SK-N-SH (cell line): ENCODE measurements at regions not wholly inside any gene's neighbourhood (a gene's known extent, or its start where the extent isn't known, plus 50 kb on each side); places are given as distances from the start of the nearest gene placed in this dataset.

ENCODE experiments used
- CTCF ChIA-PET: fragments of 300-600, 350-600 bp; formaldehyde crosslinking; extraction: SDS; loops from one replicate; lab custom pipeline; 2021; lab: Yijun Ruan, JAX
- POLR2A ChIA-PET: fragments of 350-600 bp; sonication (Branson Sonifier 250); formaldehyde crosslinking; extraction: SDS; loops from one replicate; lab custom pipeline; 2020; ENCODE audit warnings: antibody characterized with exemption, inconsistent platforms; lab: Yijun Ruan, JAX
- DNase-seq: peaks from one replicate; pipeline ENCODE4 v3.0.0; 2012
- H2AFZ ChIP-seq: fragments of 200-600 bp; sonication (generic); 2 replicates; pipeline ENCODE4 v1.8.1; 2016; ENCODE audit warnings: antibody characterized with exemption, mild to moderate bottlenecking, low read depth
- H3F3A ChIP-seq: fragments of 200-600 bp; sonication (generic); replicated peaks from 2 replicates; pipeline ENCODE3; 2016; ENCODE audit warnings: antibody characterized with exemption, mild to moderate bottlenecking; ENCODE audit not compliant: insufficient read depth
- H3K27ac ChIP-seq, 2 experiments: fragments of 200-500 bp in 1 of 2; fragments of 200-600 bp in 1 of 2; sonication (Bioruptor generic) in 1 of 2; sonication (generic), shearing (Covaris generic) in 1 of 2; 2 replicates each; pipeline versions ENCODE4 v1.5.1 to v1.6.1; 2014 to 2016; ENCODE audit warnings: low read depth in 2 of 2, inconsistent platforms in 1 of 2, low read length in 1 of 2, mild to moderate bottlenecking in 1 of 2, mixed read lengths in 1 of 2
- H3K27me3 ChIP-seq: fragments of 200-600 bp; sonication (generic), shearing (Covaris generic); 2 replicates; pipeline ENCODE4 v1.6.1; 2016; ENCODE audit warnings: mixed run types; ENCODE audit not compliant: insufficient read depth
- H3K36me3 ChIP-seq, 2 experiments: fragments of 200-500 bp in 1 of 2; fragments of 200-600 bp in 1 of 2; sonication (Bioruptor generic) in 1 of 2; sonication (generic) in 1 of 2; replicated peaks in 1 of 2; 2 replicates each; pipeline versions ENCODE3 to v1.5.1; 2014 to 2016; ENCODE audit warnings: low read length in 1 of 2, mild to moderate bottlenecking in 1 of 2; ENCODE audit not compliant: insufficient read depth in 2 of 2, control insufficient read depth in 1 of 2
- H3K4me1 ChIP-seq, 2 experiments: fragments of 200-500 bp in 1 of 2; fragments of 200-600 bp in 1 of 2; sonication (Bioruptor generic) in 1 of 2; sonication (generic), shearing (Covaris generic) in 1 of 2; 2 replicates each; pipeline versions ENCODE4 v1.5.1 to v1.6.1; 2014 to 2016; ENCODE audit warnings: low read depth in 1 of 2, low read length in 1 of 2, mixed run types in 1 of 2; ENCODE audit not compliant: insufficient read depth in 2 of 2, control insufficient read depth in 1 of 2
- H3K4me2 ChIP-seq: fragments of 200-600 bp; sonication (generic), shearing (Covaris generic); 2 replicates; pipeline ENCODE4 v1.6.1; 2017; ENCODE audit warnings: mixed run types
- H3K4me3 ChIP-seq, 2 experiments: fragments of 200-500 bp in 1 of 2; fragments of 200-600 bp in 1 of 2; sonication (Bioruptor generic) in 1 of 2; sonication (generic), shearing (Covaris generic) in 1 of 2; 2 replicates each; pipeline versions ENCODE4 v1.5.1 to v1.8.1; 2014 to 2016; ENCODE audit warnings: low read depth in 2 of 2, inconsistent platforms in 1 of 2, low read length in 1 of 2, mild to moderate bottlenecking in 1 of 2, mixed read lengths in 1 of 2, moderate library complexity in 1 of 2
- H3K79me2 ChIP-seq: fragments of 200-600 bp; sonication (generic); 2 replicates; pipeline ENCODE4 v1.8.1; 2017; ENCODE audit warnings: mild to moderate bottlenecking; ENCODE audit not compliant: insufficient read depth
- H3K9ac ChIP-seq: fragments of 200-600 bp; sonication (generic); 2 replicates; pipeline ENCODE4 v1.6.1; 2017; ENCODE audit warnings: mixed run types
- H3K9me2 ChIP-seq: fragments of 200-600 bp; sonication (generic); 2 replicates; pipeline ENCODE4 v1.6.1; 2017; ENCODE audit warnings: mixed run types
- H3K9me3 ChIP-seq: fragments of 200-600 bp; sonication (generic); 2 replicates; pipeline ENCODE4 v1.6.1; 2017; ENCODE audit warnings: mixed run types, mild to moderate bottlenecking, moderate library complexity
- H4K20me1 ChIP-seq: fragments of 200-600 bp; sonication (generic); 2 replicates; pipeline ENCODE4 v1.6.1; 2017; ENCODE audit warnings: mild to moderate bottlenecking, mixed run types; ENCODE audit not compliant: insufficient read depth
- CHD2 ChIP-seq: fragments of 150-350 bp; IDR thresholded peaks from 2 replicates; pipeline ENCODE4 v1.6.1; 2018; ENCODE audit warnings: low read length; ENCODE audit not compliant: partially characterized antibody
- EP300 ChIP-seq, 2 experiments: IDR thresholded peaks; 2 replicates each; pipeline versions ENCODE4 v1.4.0 to v1.6.1; 2012; ENCODE audit warnings: borderline replicate concordance in 1 of 2, low read depth in 1 of 2, low read length in 1 of 2
- FOSL2 ChIP-seq: IDR thresholded peaks from 2 replicates; pipeline ENCODE4 v1.4.0; 2012; ENCODE audit warnings: low read depth, mild to moderate bottlenecking, moderate library complexity, borderline replicate concordance
- FOXJ3 ChIP-seq: sonication (generic); formaldehyde crosslinking; IDR thresholded peaks from 2 replicates; pipeline ENCODE4 v1.5.1; 2020; ENCODE audit warnings: mild to moderate bottlenecking, missing genetic modification reagents
- FOXM1 ChIP-seq: IDR thresholded peaks from 2 replicates; pipeline ENCODE4 v1.4.0; 2012; ENCODE audit warnings: low read depth, mild to moderate bottlenecking
- GATA2 ChIP-seq: sonication (generic); formaldehyde crosslinking; IDR thresholded peaks from 2 replicates; pipeline ENCODE4 v1.5.0; 2020; ENCODE audit warnings: mild to moderate bottlenecking, missing genetic modification reagents
- JUND ChIP-seq: IDR thresholded peaks from 2 replicates; pipeline ENCODE4 v1.4.0; 2012
- MEF2A ChIP-seq: IDR thresholded peaks from 2 replicates; pipeline ENCODE4 v1.4.0; 2012; ENCODE audit warnings: low read depth, borderline replicate concordance
- POLR2AphosphoS5 ChIP-seq: IDR thresholded peaks from 2 replicates; pipeline ENCODE4 v1.6.1; 2012; ENCODE audit warnings: low read depth, low read length
- RAD21 ChIP-seq: IDR thresholded peaks from 2 replicates; pipeline ENCODE4 v1.6.1; 2012; ENCODE audit warnings: mild to moderate bottlenecking, low read length
- RCOR1 ChIP-seq: fragments of 150-350 bp; IDR thresholded peaks from 2 replicates; pipeline ENCODE4 v1.6.1; 2017; ENCODE audit warnings: antibody characterized with exemption, low read length
- RFX5 ChIP-seq: IDR thresholded peaks from 2 replicates; pipeline ENCODE4 v1.6.1; 2012; ENCODE audit warnings: mild to moderate bottlenecking, improper control_type of control experiment, low read length
- TCF12 ChIP-seq: IDR thresholded peaks from 2 replicates; pipeline ENCODE4 v1.4.0; 2012
- TEAD4 ChIP-seq: IDR thresholded peaks from 2 replicates; pipeline ENCODE4 v1.4.0; 2012; ENCODE audit warnings: mild to moderate bottlenecking, borderline replicate concordance; ENCODE audit not compliant: insufficient read depth
- WGBS: methylation state at CpG from one replicate; pipeline ENCODE4 v1.1.6; 2017; ENCODE audit warnings: low lambda C conversion rate; 5-methylcytosine and 5-hydroxymethylcytosine counted together
- TF ChIP-seq, protein P1 (sequence below): IDR thresholded peaks from 2 replicates; pipeline ENCODE4 v1.6.1; 2012; ENCODE audit warnings: mild to moderate bottlenecking, low read depth, low read length, moderate library complexity
- TF ChIP-seq, protein P2 (sequence below): IDR thresholded peaks from 2 replicates; pipeline ENCODE4; 2012

DNA sequence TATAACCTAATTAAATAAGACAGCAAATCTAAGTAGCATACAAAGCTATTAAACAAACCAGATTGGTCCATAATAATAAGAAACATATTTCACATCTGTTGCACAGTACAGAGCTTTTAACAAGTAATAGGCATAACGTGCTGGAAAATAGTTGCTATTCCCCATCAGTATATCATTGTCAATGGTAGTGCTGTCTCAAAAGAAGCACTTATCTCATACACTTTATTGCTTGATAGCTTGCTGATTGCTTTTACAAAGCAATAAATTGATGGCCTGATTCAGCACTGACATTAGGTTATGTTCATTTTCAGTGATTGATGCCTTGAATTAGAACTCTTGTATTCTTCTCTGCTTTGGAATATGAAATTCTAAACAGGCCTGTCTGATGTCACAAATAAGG is 641.7 kb downstream of the CBLN2 start:
- ChIA-PET POLR2A (interaction anchor here (0.9 to 1.0 kb wide), 3 partner anchors 874 to 1432 kb away, joined by 3 to 4 read pairs (median 3); no protein-coding TSS in a partner anchor), CTCF (interaction anchor here (0.8 to 1.7 kb wide), 4 partner anchors 628 to 1412 kb away, joined by 3 to 5 read pairs (median 4); partner anchors contain the start of gene CBLN2)
- no peaks in the 10 kb centered on the region for H3K27me3 ChIP-seq
- 4% methylated on average over 1 of the region's 1 CpG for whole genome bisulfite sequencing
- H3K27ac ChIP-seq = peak overlapping the region in 1 of 2 experiments; percentile 96; a peak in 2 of 4 replicates
- no peak overlapping the region for H2AFZ ChIP-seq
- no peaks in the 10 kb centered on the region for H3K9me3 ChIP-seq
- TF ChIP-seq, protein P1, sequence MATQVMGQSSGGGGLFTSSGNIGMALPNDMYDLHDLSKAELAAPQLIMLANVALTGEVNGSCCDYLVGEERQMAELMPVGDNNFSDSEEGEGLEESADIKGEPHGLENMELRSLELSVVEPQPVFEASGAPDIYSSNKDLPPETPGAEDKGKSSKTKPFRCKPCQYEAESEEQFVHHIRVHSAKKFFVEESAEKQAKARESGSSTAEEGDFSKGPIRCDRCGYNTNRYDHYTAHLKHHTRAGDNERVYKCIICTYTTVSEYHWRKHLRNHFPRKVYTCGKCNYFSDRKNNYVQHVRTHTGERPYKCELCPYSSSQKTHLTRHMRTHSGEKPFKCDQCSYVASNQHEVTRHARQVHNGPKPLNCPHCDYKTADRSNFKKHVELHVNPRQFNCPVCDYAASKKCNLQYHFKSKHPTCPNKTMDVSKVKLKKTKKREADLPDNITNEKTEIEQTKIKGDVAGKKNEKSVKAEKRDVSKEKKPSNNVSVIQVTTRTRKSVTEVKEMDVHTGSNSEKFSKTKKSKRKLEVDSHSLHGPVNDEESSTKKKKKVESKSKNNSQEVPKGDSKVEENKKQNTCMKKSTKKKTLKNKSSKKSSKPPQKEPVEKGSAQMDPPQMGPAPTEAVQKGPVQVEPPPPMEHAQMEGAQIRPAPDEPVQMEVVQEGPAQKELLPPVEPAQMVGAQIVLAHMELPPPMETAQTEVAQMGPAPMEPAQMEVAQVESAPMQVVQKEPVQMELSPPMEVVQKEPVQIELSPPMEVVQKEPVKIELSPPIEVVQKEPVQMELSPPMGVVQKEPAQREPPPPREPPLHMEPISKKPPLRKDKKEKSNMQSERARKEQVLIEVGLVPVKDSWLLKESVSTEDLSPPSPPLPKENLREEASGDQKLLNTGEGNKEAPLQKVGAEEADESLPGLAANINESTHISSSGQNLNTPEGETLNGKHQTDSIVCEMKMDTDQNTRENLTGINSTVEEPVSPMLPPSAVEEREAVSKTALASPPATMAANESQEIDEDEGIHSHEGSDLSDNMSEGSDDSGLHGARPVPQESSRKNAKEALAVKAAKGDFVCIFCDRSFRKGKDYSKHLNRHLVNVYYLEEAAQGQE = no peak
- TF ChIP-seq FOXJ3 (CRISPR knock-in tag) (peak; percentile 82), MEF2A (no peak), JUND (0 out of 2 replicates have a peak, but pooled peaks have one; percentile 24), FOXM1 (no peak), TCF12 (peak; percentile 63; the same call in 1 of the 2 replicates), RCOR1 (peak; percentile 83), EP300 (IDR thresholded peaks at IDR 0.05; ENCODE audit: borderline replicate concordance in 1 of 2, low read depth in 1 of 2, low read length in 1 of 2) (peak in 1 of 2 experiments; percentile 99; a peak in 2 of 4 replicates), FOSL2 (no peak), RAD21 (peak; percentile 47; the same call in 1 of the 2 replicates), GATA2 (CRISPR knock-in tag) (peak; percentile 96), RFX5 (peak; percentile 41; the same call in 1 of the 2 replicates), POLR2AphosphoS5 (0 out of 2 replicates have a peak, but pooled peaks have one; percentile 14), TEAD4 (peak; percentile 60; the same call in 1 of the 2 replicates), CHD2 (peak; percentile 71)
- TF ChIP-seq, protein P2, sequence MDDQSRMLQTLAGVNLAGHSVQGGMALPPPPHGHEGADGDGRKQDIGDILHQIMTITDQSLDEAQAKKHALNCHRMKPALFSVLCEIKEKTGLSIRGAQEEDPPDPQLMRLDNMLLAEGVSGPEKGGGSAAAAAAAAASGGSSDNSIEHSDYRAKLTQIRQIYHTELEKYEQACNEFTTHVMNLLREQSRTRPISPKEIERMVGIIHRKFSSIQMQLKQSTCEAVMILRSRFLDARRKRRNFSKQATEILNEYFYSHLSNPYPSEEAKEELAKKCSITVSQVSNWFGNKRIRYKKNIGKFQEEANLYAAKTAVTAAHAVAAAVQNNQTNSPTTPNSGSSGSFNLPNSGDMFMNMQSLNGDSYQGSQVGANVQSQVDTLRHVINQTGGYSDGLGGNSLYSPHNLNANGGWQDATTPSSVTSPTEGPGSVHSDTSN = peak; percentile 26; the same call in 1 of the 2 replicates
- peaks cover 0 to 18% of the 10 kb centered on the region in 2 experiments; a peak in 2 of 4 replicates for H3K4me1 ChIP-seq
- DNase-seq = peak; percentile 39
- no peaks in the 10 kb centered on the region for H3K9me2 ChIP-seq
- H3K4me2 ChIP-seq = no peak overlapping the region
- no peak overlapping the region for H3K4me3 ChIP-seq
- H3F3A ChIP-seq = no peaks in the 10 kb centered on the region
- no peaks in the 10 kb centered on the region for H4K20me1 ChIP-seq
- H3K79me2 ChIP-seq = no peaks in the 10 kb centered on the region
- H3K36me3 ChIP-seq = no peaks in the 10 kb centered on the region
- H3K9ac ChIP-seq = no peak overlapping the region
